MM.1S (cell line): ENCODE measurements at regions not wholly inside any gene's neighbourhood (a gene's known extent, or its start where the extent isn't known, plus 50 kb on each side); places are given as distances from the start of the nearest gene placed in this dataset.

Experiments used
- CTCF ChIP-seq: fragments of 300-600 bp; sonication (generic); IDR thresholded peaks from 2 replicates; pipeline ENCODE4 v1.5.1; 2016; ENCODE audit warnings: antibody characterized with exemption, low read length, mixed read lengths
- EZH2phosphoT487 ChIP-seq: fragments of 300-600 bp; sonication (generic); IDR thresholded peaks from 2 replicates; pipeline ENCODE4 v1.6.1; 2018; ENCODE audit warnings: antibody characterized with exemption, low read length

- no peak for TF ChIP-seq CTCF
- no peak for TF ChIP-seq EZH2phosphoT487
Measured at GRCh38 chr12:105864316-105864715, 274.4 kb downstream of the NUAK1 start.
